NCI-H2029 (cell line): ENCODE measurements at regions not wholly inside any gene's neighbourhood (a gene's known extent, or its start where the extent isn't known, plus 50 kb on each side); places are given as distances from the start of the nearest gene placed in this dataset.
"Not testable (repeated sequence)": the region's sequence is repeated elsewhere in the genome, so short reads cannot be mapped to it uniquely, and the experiment has no call there.

Experiments
- DNase-seq: peaks from one replicate; lab custom pipeline; 2025; lab: John Stamatoyannopoulos, UW

DNA sequence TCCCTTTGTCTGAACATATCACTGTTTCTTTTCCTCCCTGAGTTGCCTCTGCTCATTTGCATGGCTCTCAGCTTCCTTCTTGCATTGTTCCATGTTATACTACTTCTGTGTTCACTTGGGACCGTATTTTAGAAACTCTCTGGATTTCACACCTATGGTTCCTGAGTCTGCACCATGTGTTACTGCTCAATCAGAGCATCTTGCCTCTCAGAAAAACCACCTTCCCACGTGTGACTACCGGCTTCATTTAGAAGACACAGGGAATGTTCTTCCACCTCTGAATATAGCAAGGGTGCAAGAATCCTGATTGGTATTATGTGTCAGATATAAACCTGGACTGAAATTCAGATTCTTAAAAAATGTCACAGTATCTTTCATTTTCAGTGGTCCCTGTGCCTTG, 731.2 kb downstream of the TDRD15 start:
- DNase-seq: no peak

DNA sequence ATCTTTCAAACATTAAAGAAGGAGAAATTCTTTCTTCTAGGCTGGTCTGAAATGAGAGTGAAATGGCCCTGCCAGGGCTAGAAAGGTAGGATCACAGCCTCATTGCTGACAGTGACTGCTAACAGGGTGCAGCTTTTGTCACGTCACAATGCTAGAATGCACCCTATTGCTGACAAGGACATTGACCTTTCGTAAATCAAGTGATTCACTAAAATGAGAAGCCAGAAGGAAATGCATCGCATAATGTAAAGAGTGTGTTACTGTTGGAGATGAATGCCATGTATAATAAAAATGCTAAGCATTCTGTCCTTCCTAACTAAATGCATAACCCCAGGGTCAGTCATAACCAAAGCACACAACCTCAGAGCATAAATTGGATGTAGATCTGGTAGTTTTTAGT, 732.9 kb downstream of the TDRD15 start:
- DNase-seq: no peak

- no peak for DNase-seq
Measured at GRCh38 chr2:21860907-21861306, 737.1 kb downstream of the TDRD15 start.

DNA sequence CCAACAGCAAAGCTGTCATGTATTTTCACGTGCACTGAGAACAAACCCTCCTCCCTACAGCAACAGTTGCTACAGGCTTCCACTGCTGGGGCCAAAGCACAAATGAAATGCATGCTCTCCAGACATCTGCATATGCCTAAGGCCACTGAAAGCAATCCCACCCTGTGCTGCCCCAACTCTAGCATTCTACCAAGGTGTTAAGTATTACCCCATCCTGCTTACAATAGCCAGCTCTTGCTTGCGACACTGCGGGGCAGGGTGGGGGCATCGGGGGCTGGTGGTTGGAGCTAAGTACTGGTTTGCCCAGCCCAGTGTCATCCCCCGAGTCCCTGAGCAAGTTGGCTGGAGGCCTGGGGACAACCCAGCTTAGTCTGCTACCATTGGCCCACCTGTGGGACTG, 742.5 kb downstream of the TDRD15 start:
- no peak for DNase-seq

DNA sequence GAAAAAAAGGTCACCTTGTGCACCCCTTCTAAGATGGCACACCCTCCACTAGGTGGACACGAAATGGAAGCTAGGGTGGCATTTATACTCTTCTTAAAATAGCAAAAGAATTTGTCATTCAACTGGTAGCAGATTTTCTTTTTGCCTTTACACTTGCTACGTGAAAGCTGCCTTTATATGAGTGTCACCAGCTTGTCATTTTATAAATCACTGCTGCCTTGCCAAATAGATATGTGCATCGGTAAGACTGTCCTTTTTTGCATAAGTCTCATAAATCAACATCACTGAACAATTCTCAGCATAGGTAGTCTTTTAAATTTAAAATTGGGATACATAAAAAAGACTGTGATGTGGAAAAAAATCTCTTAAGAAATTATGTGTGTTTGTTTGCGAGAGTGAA, 764.1 kb downstream of the TDRD15 start:
- no peak for DNase-seq

DNA sequence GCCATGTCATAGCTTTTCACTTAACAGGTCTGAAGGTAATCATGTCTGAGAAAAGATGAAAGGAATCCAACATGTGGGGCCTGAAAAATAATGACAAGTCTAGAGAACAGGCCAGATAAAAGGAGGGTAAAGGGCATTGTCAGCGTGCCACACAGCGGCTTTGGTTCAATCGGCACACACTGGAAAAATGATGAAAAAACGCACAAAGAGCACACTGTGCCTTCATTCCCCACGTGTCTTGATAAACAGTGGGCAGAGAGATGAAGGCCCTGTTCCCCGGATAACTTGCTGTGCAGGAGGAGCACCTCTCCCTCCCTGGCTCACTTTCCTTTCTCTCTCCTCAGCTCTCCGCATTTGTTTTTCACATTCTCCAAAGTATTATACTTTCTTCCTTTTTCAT, 766.3 kb downstream of the TDRD15 start:
- no peak for DNase-seq

DNA sequence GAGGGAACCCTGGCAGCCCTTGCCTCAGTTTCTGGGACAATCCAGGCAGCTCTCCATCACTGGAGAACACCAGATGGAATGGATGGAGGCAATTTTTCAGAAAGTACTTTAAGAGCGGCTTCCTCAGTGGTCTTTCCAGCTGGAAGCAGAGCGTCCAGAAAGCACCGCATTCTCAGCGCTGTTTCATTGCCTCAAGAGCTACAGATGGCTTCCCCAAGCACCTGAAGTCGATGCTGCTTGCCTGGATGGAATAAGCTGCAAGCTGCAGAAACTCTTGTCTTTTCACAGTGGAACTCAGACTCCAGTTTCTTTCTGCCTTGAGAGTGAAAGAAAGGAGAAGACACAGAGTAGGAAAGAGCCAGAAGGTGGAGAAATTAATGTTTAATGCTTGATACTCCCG, 766.9 kb downstream of the TDRD15 start:
- no peak for DNase-seq

- DNase-seq: no peak
Measured at GRCh38 chr2:21891191-21891590, 767.4 kb downstream of the TDRD15 start.

DNA sequence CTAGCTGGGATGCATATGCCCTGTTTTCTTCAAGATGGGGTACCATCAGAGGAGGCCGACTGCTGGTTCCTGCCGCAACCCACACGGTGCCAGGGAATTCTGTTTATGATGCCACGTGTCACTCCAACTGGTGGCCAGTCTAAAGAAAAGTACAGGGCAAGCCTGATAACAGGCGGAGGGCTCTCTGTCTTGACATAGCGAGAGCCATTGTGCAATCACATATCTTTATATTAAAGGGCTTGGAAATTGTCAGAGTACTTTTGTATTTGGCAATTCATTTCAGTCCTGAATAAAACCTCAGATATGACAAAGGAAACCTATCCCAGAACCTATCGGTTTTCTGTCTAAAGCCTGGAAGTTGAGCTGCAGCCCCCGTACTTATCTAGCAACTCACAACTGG, 768.4 kb downstream of the TDRD15 start:
- no peak for DNase-seq

- DNase-seq: no peak
Measured at GRCh38 chr2:21895200-21895599, 771.4 kb downstream of the TDRD15 start.

DNA sequence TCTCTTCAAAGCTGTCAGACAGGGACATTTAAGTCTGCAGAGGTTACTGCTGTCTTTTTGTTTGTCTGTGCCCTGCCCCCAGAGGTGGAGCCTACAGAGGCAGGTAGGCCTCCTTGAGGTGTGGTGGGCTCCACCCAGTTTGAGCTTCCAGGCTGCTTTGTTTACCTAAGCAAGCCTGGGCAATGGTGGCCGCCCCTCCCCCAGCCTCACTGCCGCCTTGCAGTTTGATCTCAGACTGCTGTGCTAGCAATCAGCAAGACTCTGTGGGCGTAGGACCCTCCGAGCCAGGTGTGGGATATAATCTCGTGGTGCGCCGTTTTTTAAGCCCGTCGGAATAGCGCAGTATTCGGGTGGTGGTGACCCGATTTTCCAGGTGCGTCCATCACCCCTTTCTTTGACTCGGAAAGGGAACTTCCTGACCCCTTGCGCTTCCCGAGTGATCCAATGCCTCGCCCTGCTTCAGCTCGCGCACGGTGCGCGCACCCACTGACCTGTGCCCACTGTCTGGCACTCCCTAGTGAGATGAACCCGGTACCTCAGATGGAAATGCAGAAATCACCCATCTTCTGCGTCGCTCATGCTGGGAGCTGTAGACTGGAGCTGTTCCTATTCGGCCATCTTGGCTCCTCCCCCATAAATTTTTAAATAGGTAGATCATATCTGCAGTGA, 785.1 kb downstream of the TDRD15 start:
- not testable (repeated sequence) for DNase-seq

DNA sequence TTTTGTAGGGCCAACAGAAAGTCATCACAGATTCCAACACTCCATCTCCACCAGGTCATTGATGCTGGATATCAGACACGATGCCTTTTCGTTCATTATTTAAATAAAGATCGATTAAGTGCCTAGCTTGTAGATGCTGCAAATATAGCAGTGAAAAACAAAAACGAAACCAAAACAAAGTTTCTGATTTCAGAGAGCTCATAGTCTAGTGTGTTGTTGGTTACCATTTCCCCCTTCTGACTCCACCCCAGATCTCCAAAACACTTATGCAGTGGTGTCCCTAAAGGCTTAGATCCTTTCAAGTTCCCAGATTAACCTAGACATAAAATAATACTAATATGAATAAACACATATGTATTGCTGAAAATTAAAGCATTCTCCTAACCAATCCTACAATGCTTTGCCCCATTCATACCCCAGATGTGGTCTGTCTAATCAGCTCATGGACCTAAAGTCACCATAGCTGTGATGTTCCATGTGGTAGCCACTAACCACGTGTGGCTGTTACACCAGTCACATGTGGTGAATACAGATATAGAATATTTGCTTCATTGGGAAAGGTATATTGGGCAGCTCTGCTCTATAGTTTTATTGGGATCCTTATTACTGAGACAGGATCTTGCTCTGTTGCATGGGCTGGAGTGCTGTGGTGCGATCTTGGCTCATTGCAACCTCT, 787.2 kb downstream of the TDRD15 start:
- no peak for DNase-seq

- no peak for DNase-seq
Measured at GRCh38 chr2:21912405-21912804, 788.6 kb downstream of the TDRD15 start.

GRCh38 chr2:21915201-21915600, 791.4 kb downstream of the TDRD15 start:
- DNase-seq: no peak

- no peak for DNase-seq
Measured at GRCh38 chr2:21916934-21917522, 793.3 kb downstream of the TDRD15 start.

- DNase-seq: no peak
Measured at GRCh38 chr2:21920721-21921120, 797.0 kb downstream of the TDRD15 start.

- DNase-seq: no peak
Measured at GRCh38 chr2:21924640-21925285, 801.0 kb downstream of the TDRD15 start.

GRCh38 chr2:21928292-21928691, 804.5 kb downstream of the TDRD15 start:
- DNase-seq: no peak

- DNase-seq: no peak
Measured at GRCh38 chr2:21930226-21930625, 806.5 kb downstream of the TDRD15 start.

DNA sequence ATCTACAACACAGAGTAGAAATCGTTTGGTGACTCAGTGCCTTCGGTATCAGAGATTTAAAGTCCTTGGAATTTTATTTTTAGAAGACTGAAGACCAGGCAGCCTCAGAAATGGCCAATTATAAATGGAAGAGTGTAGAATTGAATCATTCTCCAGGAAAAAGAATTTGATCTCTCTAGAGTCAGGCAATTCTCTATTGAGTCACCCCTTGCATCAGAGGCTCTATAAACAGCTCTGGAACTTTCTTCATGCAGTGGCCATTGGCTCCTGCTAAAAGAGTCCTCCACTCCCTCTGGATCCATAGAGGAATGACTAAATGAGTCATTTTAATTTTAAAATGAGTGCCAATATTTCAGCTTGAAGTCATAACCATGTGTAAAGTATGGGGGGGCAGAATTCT, 816.2 kb downstream of the TDRD15 start:
- DNase-seq: no peak

DNA sequence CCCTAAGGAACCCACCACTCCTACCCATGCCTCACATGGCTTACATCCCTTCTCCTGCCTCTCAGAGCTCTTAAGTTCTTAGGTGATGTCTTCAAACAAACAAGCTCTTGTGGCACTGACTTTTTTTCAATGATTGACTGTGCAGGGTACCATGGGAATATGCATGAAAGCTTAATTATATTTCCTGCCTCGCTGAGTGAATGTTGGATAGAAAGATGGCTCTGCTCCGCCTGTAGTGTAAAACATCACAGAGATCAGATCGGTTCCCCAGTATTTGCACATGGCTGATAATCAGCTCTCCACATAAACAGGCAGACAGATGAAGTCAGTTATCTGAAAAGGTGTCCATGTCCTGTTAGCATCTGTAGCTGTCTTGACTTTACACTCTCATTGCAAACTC, 820.8 kb downstream of the TDRD15 start:
- no peak for DNase-seq

DNA sequence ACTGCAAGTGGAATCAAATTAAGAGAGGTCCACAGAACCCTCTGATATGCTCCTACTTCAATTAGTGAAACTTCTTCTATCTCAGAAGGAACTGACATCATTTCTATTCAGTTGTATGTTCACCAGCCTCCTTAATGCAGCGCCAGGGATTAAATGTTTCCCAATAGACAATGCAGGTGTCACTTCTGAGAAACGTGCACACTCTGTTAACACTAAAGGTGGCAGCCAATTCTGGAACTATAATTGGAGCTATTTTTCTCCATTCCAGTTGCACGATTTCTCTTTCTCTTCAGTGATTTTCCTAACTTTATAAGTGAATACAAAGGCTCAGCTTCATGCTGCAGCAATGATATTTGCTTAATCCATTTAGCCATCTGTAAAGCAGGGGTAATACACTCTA, 821.9 kb downstream of the TDRD15 start:
- no peak for DNase-seq

- DNase-seq: no peak
Measured at GRCh38 chr2:21947046-21947445, 823.3 kb downstream of the TDRD15 start.
